ENCODE measurements at regions not wholly inside any gene's neighbourhood (a gene's known extent, or its start where the extent isn't known, plus 50 kb on each side); places are given as distances from the start of the nearest gene placed in this dataset.
A peak's percentile ranks its signal among the peaks of the same experiment; 100 is the strongest.

GRCh38 chr6:149228311-149228955 is 89.1 kb upstream of the TAB2 start:
- TF ChIP-seq CTCF (IDR thresholded peaks at IDR 0.05; ENCODE audit: extremely low read depth, low read depth, low read length) = no peak
- Histone ChIP-seq H3K4me3 (ENCODE audit: insufficient read depth, low read length) (no peak overlapping the region), H3K4me2 (ENCODE audit: insufficient read depth, low read length) (no peak overlapping the region), H3K27me3 (ENCODE audit: insufficient read depth, low read length) (no peaks in the 10 kb centered on the region), H2AFZ (ENCODE audit: low read length) (no peak overlapping the region), H3K9me3 (ENCODE audit: low read depth, low read length) (no peaks in the 10 kb centered on the region), H4K20me1 (ENCODE audit: insufficient read depth, low read length) (no peaks in the 10 kb centered on the region), H3K4me1 (ENCODE audit: insufficient read depth, low read length) (peaks cover 10% of the 10 kb centered on the region), H3K27ac (ENCODE audit: low read depth, low read length) (no peak overlapping the region), H3K36me3 (ENCODE audit: insufficient read depth, low read length) (no peaks in the 10 kb centered on the region), H3K79me2 (ENCODE audit: insufficient read depth, low read length) (no peaks in the 10 kb centered on the region)
- no peak for DNase-seq (ENCODE audit: insufficient read length, low spot score, missing footprints)

- no peak for DNase-seq (ENCODE audit: insufficient read length, low spot score, missing footprints)
- no peak for TF ChIP-seq CTCF (IDR thresholded peaks at IDR 0.05; ENCODE audit: extremely low read depth, low read depth, low read length)
- no peaks in the 10 kb centered on the region for H4K20me1 ChIP-seq (ENCODE audit: insufficient read depth, low read length)
These were observed 88.4 kb upstream of the TAB2 start for GRCh38 chr6:149229096-149229495.

GRCh38 chr6:149230712-149231460 is 86.6 kb upstream of the TAB2 start:
- H3K36me3 ChIP-seq (ENCODE audit: insufficient read depth, low read length) = no peaks in the 10 kb centered on the region
- no peaks in the 10 kb centered on the region for H4K20me1 ChIP-seq (ENCODE audit: insufficient read depth, low read length)
- DNase-seq (ENCODE audit: insufficient read length, low spot score, missing footprints) = no peak
- H3K79me2 ChIP-seq (ENCODE audit: insufficient read depth, low read length) = no peaks in the 10 kb centered on the region
- no peak overlapping the region for H3K27ac ChIP-seq (ENCODE audit: low read depth, low read length)
- H2AFZ ChIP-seq (ENCODE audit: low read length) = no peak overlapping the region
- H3K27me3 ChIP-seq (ENCODE audit: insufficient read depth, low read length) = no peaks in the 10 kb centered on the region
- no peak overlapping the region for H3K4me2 ChIP-seq (ENCODE audit: insufficient read depth, low read length)
- H3K9me3 ChIP-seq (ENCODE audit: low read depth, low read length) = no peaks in the 10 kb centered on the region
- peaks cover 33% of the 10 kb centered on the region for H3K4me1 ChIP-seq (ENCODE audit: insufficient read depth, low read length)
- H3K4me3 ChIP-seq (ENCODE audit: insufficient read depth, low read length) = no peak overlapping the region
- TF ChIP-seq CTCF (IDR thresholded peaks at IDR 0.05; ENCODE audit: extremely low read depth, low read depth, low read length) = no peak

More at GRCh38 chr6:149229096-149229495, 88.4 kb upstream of the TAB2 start:
- H3K27me3 ChIP-seq (ENCODE audit: insufficient read depth, low read length) = no peaks in the 10 kb centered on the region
- peaks cover 17% of the 10 kb centered on the region for H3K4me1 ChIP-seq (ENCODE audit: insufficient read depth, low read length)
- H3K9me3 ChIP-seq (ENCODE audit: low read depth, low read length) = no peaks in the 10 kb centered on the region
- no peak overlapping the region for H3K4me3 ChIP-seq (ENCODE audit: insufficient read depth, low read length)
- no peaks in the 10 kb centered on the region for H3K36me3 ChIP-seq (ENCODE audit: insufficient read depth, low read length)
- no peak overlapping the region for H3K4me2 ChIP-seq (ENCODE audit: insufficient read depth, low read length)
- no peak overlapping the region for H2AFZ ChIP-seq (ENCODE audit: low read length)
- H3K27ac ChIP-seq (ENCODE audit: low read depth, low read length) = no peak overlapping the region
- H3K79me2 ChIP-seq (ENCODE audit: insufficient read depth, low read length) = no peaks in the 10 kb centered on the region

GRCh38 chr6:149231778-149232177 is 85.7 kb upstream of the TAB2 start:
- H2AFZ ChIP-seq (ENCODE audit: low read length) = peak overlapping the region; percentile 53
- peaks cover 33% of the 10 kb centered on the region for H3K4me1 ChIP-seq (ENCODE audit: insufficient read depth, low read length)
- no peaks in the 10 kb centered on the region for H3K27me3 ChIP-seq (ENCODE audit: insufficient read depth, low read length)
- H3K36me3 ChIP-seq (ENCODE audit: insufficient read depth, low read length) = no peaks in the 10 kb centered on the region
- H3K4me2 ChIP-seq (ENCODE audit: insufficient read depth, low read length) = no peak overlapping the region
- no peaks in the 10 kb centered on the region for H3K9me3 ChIP-seq (ENCODE audit: low read depth, low read length)
- H4K20me1 ChIP-seq (ENCODE audit: insufficient read depth, low read length) = no peaks in the 10 kb centered on the region
- DNase-seq (ENCODE audit: insufficient read length, low spot score, missing footprints) = no peak
- no peaks in the 10 kb centered on the region for H3K79me2 ChIP-seq (ENCODE audit: insufficient read depth, low read length)
- no peak overlapping the region for H3K4me3 ChIP-seq (ENCODE audit: insufficient read depth, low read length)
- TF ChIP-seq CTCF (IDR thresholded peaks at IDR 0.05; ENCODE audit: extremely low read depth, low read depth, low read length) = no peak
- H3K27ac ChIP-seq (ENCODE audit: low read depth, low read length) = no peak overlapping the region

Data from osteoblast (primary cell).